Activated CD4-positive, alpha-beta T cell treated with anti-CD3 and anti-CD28 coated beads, Interleukin-2, Interleukin-6, amounts not matched to agents 100 ng/mL and 50 ng/mL, durations not matched to agents 16 hours and 8 hours (primary cell): ENCODE measurements at regions not wholly inside any gene's neighbourhood (a gene's known extent, or its start where the extent isn't known, plus 50 kb on each side); places are given as distances from the start of the nearest gene placed in this dataset.

Experiments
- DNase-seq: peaks from one replicate; pipeline ENCODE4 v3.0.0-alpha.2; 2020

- no peak for DNase-seq
These were observed 137.0 kb downstream of the PLPP3 start for GRCh38 chr1:56442290-56442877.

DNA sequence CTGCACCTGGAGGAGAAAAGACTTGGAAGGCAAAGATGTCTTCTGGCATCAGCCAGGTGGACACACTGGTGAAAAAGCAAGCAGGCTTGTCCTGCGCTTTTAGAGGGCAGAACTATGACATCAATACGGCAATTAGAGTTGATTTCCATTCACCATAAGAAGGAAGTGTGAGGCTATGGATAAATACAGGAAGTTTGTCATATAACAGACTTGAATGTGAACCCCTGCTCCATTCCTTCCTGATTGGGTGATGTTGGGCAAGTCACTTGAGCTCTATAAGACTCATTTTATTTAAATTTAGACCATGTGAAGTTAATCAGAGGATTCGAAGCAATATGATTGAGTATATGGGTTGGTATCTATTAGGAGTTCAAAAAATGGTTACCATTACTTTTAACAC is 137.8 kb downstream of the PLPP3 start:
- no peak for DNase-seq

DNA sequence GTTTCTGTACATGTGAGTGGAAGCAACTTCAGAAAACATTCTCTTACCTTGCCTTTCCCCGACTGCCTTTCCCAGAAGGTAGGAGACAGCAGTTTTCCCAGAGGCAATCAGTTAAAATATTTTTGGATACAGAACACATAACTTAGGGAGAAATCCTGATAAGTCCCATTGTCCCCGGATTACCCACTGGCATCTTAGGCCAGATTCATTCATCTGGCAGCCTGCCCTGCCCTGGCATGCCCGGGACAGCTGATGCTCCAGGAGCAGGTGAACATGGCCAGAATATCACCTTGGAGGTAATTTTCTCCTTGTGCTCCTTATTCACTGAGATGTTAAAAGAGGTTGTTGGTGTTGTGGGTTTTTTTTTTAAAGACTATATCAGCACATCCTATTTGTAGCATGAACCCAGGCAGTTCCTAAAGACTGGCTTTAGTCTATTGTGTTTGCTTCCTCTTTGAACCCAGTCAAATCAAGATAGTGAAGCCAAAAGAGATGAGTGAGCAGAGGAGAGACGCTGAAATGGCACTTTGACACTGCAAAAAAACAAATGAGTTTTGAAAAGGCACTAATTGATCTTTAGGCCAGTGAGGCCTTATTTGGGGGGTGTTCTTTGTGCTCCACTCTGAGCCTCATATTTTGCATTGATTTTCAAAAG is 139.6 kb downstream of the PLPP3 start:
- DNase-seq: no peak

DNA sequence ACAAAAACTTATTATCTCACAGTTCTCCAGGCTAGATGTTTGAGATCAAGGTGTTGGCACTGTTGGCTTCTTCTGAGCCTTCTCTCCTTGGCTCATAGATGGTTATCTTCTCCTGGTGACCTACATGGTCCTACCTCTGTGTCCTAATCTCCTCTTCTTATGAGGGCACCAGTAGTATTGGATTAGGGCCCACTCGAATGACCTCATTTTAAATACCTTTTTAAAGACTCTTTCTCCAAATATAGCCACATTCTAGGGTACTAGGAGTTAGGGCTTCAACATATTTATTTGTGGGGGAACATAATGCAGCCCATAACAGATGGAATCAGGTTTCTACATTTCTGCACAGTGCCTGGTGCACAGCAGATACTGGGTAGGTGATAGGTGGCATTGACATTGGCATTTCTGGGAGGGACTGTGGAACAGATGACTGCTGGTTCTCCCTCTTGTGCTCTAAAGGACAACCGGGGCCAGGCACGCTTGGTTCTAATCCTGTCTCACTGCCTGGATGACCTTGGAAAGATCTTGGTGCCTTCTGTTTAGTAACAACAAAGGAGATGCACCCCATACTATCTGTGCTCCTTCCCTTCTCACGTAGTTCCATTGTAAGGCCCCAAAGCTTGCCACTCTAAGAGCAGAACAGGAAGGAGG is 140.3 kb downstream of the PLPP3 start:
- no peak for DNase-seq

GRCh38 chr1:56437959-56438358 is 141.4 kb downstream of the PLPP3 start:
- no peak for DNase-seq

GRCh38 chr1:56436912-56437417 is 142.4 kb downstream of the PLPP3 start:
- no peak for DNase-seq

DNA sequence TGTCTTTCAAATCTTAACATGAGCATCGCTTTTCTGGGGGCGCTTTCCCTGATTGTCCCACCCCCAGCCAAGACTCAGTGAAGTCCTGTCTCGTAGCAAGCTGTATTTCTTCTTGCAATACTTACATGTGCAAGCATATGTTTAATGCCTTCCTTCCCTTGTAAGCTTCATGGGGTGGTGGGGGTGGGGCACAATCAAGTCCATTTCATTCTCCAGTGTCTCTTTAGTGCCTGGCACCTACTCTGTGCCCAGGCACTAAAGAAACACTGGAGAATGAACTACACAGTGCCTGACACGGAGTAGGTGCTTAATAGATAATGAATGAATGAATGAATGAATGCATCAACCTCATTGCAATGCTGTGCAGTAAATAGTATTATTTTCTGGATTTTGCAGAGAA is 143.1 kb downstream of the PLPP3 start:
- DNase-seq: no peak

DNA sequence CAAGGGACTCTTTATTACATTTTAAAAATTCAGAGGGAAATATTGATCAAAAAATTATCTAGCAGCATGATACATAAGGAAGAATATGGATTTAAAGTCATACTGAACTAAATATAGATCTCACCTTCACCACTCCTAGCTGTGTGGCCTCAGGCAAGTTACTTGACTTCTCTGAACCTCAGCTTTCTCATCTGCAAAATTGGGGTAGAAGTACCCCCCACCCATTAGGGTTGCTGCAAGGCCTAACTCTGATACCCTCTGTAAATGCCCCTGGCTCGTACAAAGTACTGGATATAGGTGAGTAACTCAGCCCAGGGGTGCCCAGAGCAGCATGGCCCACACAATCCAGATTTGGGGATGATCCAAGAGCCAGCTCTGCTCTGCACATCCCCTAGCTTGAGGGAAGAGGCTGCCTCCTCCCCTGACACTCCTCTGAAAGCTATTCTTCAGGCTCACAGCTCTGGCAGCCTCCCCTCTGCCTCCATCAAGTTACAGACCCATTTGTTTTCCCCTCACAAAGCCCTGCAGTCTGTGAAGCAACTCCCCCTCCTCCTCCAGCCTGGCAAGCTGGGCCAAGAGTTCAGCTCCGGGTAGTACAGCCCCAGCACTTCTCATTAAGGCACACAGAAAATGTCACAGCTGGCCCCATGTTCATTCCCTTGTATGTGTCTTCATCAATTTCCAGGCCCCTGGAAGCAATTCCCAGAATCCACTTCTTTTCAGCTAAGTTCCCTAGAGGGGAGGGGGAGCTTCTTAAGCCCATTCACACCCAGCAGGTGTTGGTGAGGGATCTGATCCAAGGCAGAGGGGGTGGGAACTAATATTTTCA is 143.7 kb downstream of the PLPP3 start:
- no peak for DNase-seq

- DNase-seq: no peak
These were observed 144.6 kb downstream of the PLPP3 start for GRCh38 chr1:56434740-56435139.

- no peak for DNase-seq
These were observed 145.3 kb downstream of the PLPP3 start for GRCh38 chr1:56434025-56434424.

GRCh38 chr1:56433056-56433577 is 146.2 kb downstream of the PLPP3 start:
- DNase-seq: no peak

DNA sequence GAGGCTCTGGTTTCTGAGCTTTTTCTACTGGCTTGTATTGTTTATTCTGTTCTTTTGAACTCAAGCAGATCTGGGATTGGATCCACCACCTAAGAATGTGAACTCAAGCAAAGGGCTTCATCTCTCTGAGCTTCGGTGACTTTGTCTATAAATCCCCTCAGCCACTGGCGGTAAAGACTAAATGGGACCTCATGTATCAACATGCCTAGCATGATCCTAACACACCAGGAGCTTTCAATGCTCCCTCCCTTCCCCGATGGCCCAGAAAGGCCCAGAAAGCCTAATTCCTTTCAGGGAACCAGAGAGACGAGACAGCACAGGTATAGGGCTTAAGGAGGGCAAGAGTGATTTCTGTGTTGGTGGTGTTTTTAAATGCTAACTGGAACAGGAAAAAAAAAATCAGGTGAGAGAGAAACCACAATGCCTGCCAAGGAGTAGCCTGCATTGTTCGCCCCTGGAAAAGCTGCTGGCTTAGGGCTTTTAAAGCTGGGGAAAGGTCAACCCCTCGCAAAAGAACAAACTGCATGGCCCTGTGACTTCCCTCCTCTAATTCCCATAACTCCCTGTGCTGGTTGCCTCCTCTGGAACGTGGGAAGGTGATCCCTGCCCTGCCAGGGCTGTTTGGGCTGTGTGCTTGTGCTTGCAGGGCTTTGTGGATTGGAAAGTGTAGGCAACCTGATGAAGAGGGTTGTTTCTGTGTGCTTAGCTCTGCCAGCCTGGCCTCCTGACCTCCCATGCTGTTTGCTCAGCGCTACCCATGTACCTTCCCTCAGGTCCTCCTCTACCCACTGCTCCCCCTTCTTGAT is 147.0 kb downstream of the PLPP3 start:
- no peak for DNase-seq

DNA sequence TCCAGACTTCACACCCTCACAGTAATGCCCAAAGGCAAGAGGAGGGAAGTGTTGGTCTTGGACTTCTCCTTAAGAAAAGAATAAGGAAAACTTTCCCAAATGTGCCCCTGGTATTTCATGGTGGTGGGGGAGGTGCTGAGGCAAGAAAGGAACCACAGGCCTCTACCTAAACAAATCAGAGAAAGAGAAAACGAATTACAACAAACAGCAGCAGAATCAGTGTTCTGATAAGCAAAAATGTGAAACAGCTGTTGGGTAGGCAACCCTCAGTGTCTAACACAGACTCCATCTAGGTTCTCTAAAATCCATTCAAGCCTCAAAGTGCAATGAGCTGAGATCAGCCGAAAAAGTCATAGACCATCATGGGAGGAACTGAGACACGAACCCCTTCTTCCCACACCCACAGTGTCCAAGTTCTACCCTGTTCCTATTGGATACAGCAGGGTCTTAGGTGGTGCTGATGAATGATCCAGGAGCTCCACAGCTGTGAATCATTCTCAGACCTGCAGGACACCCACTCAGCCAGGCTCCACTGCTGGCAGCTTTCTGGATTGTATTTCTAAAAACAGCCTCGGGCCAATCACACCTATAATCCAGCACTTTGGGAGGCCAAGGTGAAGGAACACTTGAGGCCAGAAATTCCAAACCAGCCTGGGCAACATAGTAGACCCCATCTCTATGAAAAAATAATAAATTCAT is 149.1 kb downstream of the PLPP3 start:
- DNase-seq: no peak

GRCh38 chr1:56429288-56429687 is 150.1 kb downstream of the PLPP3 start:
- no peak for DNase-seq

GRCh38 chr1:56426587-56427381 is 152.6 kb downstream of the PLPP3 start:
- no peak for DNase-seq

- DNase-seq: no peak
These were observed 153.8 kb downstream of the PLPP3 start for GRCh38 chr1:56425494-56426037.

DNA sequence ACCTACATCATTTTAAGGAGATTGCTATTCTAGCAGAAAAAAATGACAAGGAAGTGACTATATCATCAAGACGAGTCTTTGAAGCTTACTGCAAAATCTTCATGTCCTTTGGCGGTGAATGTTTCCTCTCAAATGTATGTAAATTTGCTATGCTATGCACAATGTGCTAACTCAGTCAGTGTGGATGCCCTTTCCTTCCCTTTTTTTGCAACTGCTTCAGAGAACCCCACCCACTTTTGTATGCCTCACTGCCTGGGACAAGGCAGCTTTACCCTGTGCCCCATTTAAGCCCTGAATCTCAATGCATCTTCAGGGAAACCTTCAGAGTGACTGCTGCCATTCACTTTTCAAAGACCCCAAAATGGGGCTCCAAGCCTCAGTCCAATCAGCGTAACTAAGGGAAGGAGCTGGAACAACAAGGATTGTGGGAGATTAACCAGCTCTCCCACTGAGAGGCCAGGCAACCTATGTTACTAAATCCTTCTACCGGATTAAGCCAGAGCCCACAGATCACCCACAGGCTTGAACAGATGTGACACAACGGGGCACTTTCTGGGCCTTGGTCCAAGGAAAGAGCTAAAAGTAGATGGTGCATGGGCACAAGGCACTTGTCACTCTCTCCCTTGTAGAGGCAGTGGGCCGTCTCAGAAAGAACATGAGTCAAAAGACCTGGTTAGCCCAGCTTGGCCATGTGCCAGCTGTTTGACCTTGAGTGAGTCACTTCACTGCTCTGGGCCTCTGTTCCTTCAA is 154.4 kb downstream of the PLPP3 start:
- DNase-seq: no peak

DNA sequence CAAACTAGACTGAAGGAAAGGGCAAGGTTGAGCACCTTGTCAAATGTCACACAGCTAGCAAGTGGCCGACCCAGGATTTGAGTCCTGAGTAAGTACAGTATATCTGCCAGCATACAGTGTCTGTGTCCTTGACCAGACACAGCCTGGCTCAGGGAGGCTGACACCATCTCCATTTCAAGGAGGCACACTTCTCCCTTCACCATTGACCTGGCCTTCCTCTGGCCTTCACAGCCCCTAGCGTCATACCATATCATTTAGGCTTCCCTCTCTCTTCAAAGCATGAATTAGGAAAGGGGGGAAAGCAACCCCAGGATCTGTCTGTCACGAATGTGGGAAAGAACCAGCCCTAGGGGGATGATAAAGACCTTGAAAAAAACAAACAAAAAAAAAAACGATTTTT is 155.6 kb downstream of the PLPP3 start:
- DNase-seq: no peak

- no peak for DNase-seq
These were observed 161.2 kb downstream of the PLPP3 start for GRCh38 chr1:56418151-56418631.

DNA sequence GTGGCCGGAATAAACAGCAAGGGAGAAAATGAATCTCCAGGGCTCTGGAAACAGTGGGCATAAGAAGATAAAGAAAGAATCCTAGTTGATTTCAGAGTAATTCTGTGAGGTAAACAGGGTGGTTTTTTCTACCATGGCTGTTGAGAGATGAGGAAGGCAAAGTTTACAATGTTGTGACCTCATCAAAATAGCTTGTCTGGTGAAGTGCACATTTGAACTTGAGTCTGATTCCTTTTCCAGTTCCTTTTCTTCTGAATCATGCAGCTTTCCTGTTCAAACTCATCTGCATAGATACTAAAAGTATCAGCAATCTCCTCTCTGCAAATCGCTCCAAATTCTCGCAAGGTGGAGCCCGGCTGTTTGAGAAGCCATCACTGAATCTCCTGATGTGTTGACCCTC is 161.7 kb downstream of the PLPP3 start:
- DNase-seq: no peak
